Uterus (tissue), 2 donors: ENCODE measurements at regions not wholly inside any gene's neighbourhood (a gene's known extent, or its start where the extent isn't known, plus 50 kb on each side); places are given as distances from the start of the nearest gene placed in this dataset.

Experiments
- POLR2A ChIP-seq, 2 donors: fragments of 450-650 bp; IDR thresholded peaks; one replicate each; pipeline ENCODE4 v1.6.1; 2016; ENCODE audit warnings: antibody characterized with exemption in 2 of 2, mild to moderate bottlenecking in 1 of 2, moderate library complexity in 1 of 2
- TF ChIP-seq, protein P1 (sequence below), 4 experiments: fragments of 200-600 bp in 2 of 4; fragments of 450-650 bp in 2 of 4; sonication (generic) in 2 of 4; IDR thresholded peaks; one replicate each; pipeline ENCODE4 v1.5.1; 2016 to 2019; ENCODE audit warnings: antibody characterized with exemption in 4 of 4, mild to moderate bottlenecking in 2 of 4, moderate library complexity in 1 of 4

DNA sequence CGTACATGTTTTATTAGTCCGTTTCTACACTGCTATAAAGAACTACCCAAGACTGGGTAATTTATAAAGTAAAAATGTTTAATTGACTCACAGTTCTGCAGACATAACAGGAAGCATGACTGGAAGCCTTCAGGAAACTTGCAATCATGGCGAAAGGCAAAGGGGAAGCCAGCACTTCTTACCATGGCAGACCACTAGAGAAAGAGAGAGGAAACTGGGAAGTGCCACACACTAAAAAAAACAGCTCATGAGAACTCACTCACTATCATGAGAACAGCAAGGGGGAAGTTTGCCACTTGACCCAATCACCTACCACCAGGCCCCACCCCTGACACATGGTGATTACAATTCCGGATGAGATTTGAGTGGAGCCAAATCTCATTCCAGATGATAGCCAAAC, 466.2 kb downstream of the IRS1 start:
- no peak for TF ChIP-seq POLR2A (IDR thresholded peaks at IDR 0.05)
- TF ChIP-seq, protein P1, sequence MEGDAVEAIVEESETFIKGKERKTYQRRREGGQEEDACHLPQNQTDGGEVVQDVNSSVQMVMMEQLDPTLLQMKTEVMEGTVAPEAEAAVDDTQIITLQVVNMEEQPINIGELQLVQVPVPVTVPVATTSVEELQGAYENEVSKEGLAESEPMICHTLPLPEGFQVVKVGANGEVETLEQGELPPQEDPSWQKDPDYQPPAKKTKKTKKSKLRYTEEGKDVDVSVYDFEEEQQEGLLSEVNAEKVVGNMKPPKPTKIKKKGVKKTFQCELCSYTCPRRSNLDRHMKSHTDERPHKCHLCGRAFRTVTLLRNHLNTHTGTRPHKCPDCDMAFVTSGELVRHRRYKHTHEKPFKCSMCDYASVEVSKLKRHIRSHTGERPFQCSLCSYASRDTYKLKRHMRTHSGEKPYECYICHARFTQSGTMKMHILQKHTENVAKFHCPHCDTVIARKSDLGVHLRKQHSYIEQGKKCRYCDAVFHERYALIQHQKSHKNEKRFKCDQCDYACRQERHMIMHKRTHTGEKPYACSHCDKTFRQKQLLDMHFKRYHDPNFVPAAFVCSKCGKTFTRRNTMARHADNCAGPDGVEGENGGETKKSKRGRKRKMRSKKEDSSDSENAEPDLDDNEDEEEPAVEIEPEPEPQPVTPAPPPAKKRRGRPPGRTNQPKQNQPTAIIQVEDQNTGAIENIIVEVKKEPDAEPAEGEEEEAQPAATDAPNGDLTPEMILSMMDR (IDR thresholded peaks at IDR 0.05) = no peak
